K562 (cell line): ENCODE measurements at regions not wholly inside any gene's neighbourhood (a gene's known extent, or its start where the extent isn't known, plus 50 kb on each side); places are given as distances from the start of the nearest gene placed in this dataset.

Source experiments
- CBX3 ChIP-seq, 2 experiments: IDR thresholded peaks; 1 replicate in 1 of 2; 2 replicates in 1 of 2; pipeline ENCODE4 v1.6.1; 2012; ENCODE audit warnings: inconsistent platforms in 2 of 2, low read length in 2 of 2, borderline replicate concordance in 1 of 2, control low read depth in 1 of 2
- CREM ChIP-seq: IDR thresholded peaks from 2 replicates; pipeline ENCODE4 v1.6.1; 2014; ENCODE audit warnings: antibody characterized with exemption, low read depth
- ETS1 ChIP-seq: conservative IDR thresholded peaks from 2 replicates; pipeline ENCODE4 v1.6.1; 2011; ENCODE audit warnings: low read depth, mild to moderate bottlenecking, low read length; ENCODE audit not compliant: control insufficient read depth
- HCFC1 ChIP-seq: IDR thresholded peaks from 2 replicates; pipeline ENCODE4 v1.6.1; 2012; ENCODE audit warnings: low read depth, low read length, improper control_type of control experiment
- MTA3 ChIP-seq: fragments of 450-650 bp; formaldehyde crosslinking; IDR thresholded peaks from 2 replicates; pipeline ENCODE4 v1.6.1; 2017; ENCODE audit warnings: mild to moderate bottlenecking, borderline replicate concordance
- PRPF4 ChIP-seq: fragments of 200-400 bp; formaldehyde crosslinking; IDR thresholded peaks from one replicate; pipeline ENCODE4 v1.6.1; 2017; ENCODE audit warnings: low read length, low read depth, mild to moderate bottlenecking; ENCODE audit not compliant: insufficient read depth, poor library complexity, severe bottlenecking
- SFPQ ChIP-seq: fragments of 200-400 bp; formaldehyde crosslinking; IDR thresholded peaks from 2 replicates; pipeline ENCODE4 v1.6.1; 2017; ENCODE audit warnings: mild to moderate bottlenecking, low read depth, low read length, moderate library complexity
- SMC3 ChIP-seq: conservative IDR thresholded peaks from 2 replicates; pipeline ENCODE4 v1.6.1; 2011; ENCODE audit warnings: low read depth, low read length, improper control_type of control experiment; ENCODE audit not compliant: insufficient read depth

- TF ChIP-seq ETS1 (no peak), CREM (no peak), MTA3 (no peak), SFPQ (no peak), CBX3 (IDR thresholded peaks at IDR 0.05; ENCODE audit: borderline replicate concordance in 1 of 2, low read length in 2 of 2) (no peak), SMC3 (no peak), HCFC1 (no peak), PRPF4 (no peak)
Observed at GRCh38 chr3:8355346-8355745, 146.3 kb upstream of the LMCD1 start.
